ENCODE measurements at regions not wholly inside any gene's neighbourhood (a gene's known extent, or its start where the extent isn't known, plus 50 kb on each side); places are given as distances from the start of the nearest gene placed in this dataset.
A peak's percentile ranks its signal among the peaks of the same experiment; 100 is the strongest.

- Histone ChIP-seq H3K4me1 (ENCODE audit: control insufficient read depth, insufficient read depth, low read length) (no peaks in the 10 kb centered on the region), H3K9ac (ENCODE audit: low read length) (no peak overlapping the region), H3K4me3 (ENCODE audit: low read length) (no peak overlapping the region), H3K27me3 (replicated peaks; ENCODE audit: control insufficient read depth, insufficient read depth, low read length) (peaks cover 58% of the 10 kb centered on the region), H3K9me3 (ENCODE audit: control insufficient read depth, low read length) (peaks cover 3% of the 10 kb centered on the region), H3K36me3 (ENCODE audit: control insufficient read depth, insufficient read depth, low read length, severe bottlenecking) (no peaks in the 10 kb centered on the region)
- no peak for DNase-seq (ENCODE audit: low read depth)
These were observed 79.3 kb upstream of the KCNK12 start for GRCh38 chr2:47650001-47650535.

- H3K9ac ChIP-seq (ENCODE audit: low read length): no peak overlapping the region
- no peaks in the 10 kb centered on the region for H3K4me1 ChIP-seq (ENCODE audit: control insufficient read depth, insufficient read depth, low read length)
- peaks cover 3% of the 10 kb centered on the region for H3K9me3 ChIP-seq (ENCODE audit: control insufficient read depth, low read length)
- DNase-seq (ENCODE audit: low read depth): no peak
- no peak overlapping the region for H3K4me3 ChIP-seq (ENCODE audit: low read length)
- H3K36me3 ChIP-seq (ENCODE audit: control insufficient read depth, insufficient read depth, low read length, severe bottlenecking): no peaks in the 10 kb centered on the region
- H3K27me3 ChIP-seq (replicated peaks; ENCODE audit: control insufficient read depth, insufficient read depth, low read length): peaks cover 28% of the 10 kb centered on the region
These were observed 74.5 kb upstream of the KCNK12 start for GRCh38 chr2:47645246-47645645.

- H3K9me3 ChIP-seq (ENCODE audit: control insufficient read depth, low read length): no peaks in the 10 kb centered on the region
- no peak overlapping the region for H3K9ac ChIP-seq (ENCODE audit: low read length)
- no peak for DNase-seq (ENCODE audit: low read depth)
- H3K4me3 ChIP-seq (ENCODE audit: low read length): no peak overlapping the region
- H3K27me3 ChIP-seq (replicated peaks; ENCODE audit: control insufficient read depth, insufficient read depth, low read length): peaks cover 26% of the 10 kb centered on the region
- H3K36me3 ChIP-seq (ENCODE audit: control insufficient read depth, insufficient read depth, low read length, severe bottlenecking): no peaks in the 10 kb centered on the region
- no peaks in the 10 kb centered on the region for H3K4me1 ChIP-seq (ENCODE audit: control insufficient read depth, insufficient read depth, low read length)
These were observed 73.6 kb upstream of the KCNK12 start for GRCh38 chr2:47644351-47644750.

- no peak overlapping the region for H3K4me3 ChIP-seq (ENCODE audit: low read length)
- no peak overlapping the region for H3K9ac ChIP-seq (ENCODE audit: low read length)
- H3K36me3 ChIP-seq (ENCODE audit: control insufficient read depth, insufficient read depth, low read length, severe bottlenecking): no peaks in the 10 kb centered on the region
- no peaks in the 10 kb centered on the region for H3K9me3 ChIP-seq (ENCODE audit: control insufficient read depth, low read length)
- peaks cover 27% of the 10 kb centered on the region for H3K27me3 ChIP-seq (replicated peaks; ENCODE audit: control insufficient read depth, insufficient read depth, low read length)
- no peaks in the 10 kb centered on the region for H3K4me1 ChIP-seq (ENCODE audit: control insufficient read depth, insufficient read depth, low read length)
- DNase-seq (ENCODE audit: low read depth): no peak
These were observed 70.6 kb upstream of the KCNK12 start for GRCh38 chr2:47641366-47641765.

- Histone ChIP-seq H3K27me3 (replicated peaks; ENCODE audit: control insufficient read depth, insufficient read depth, low read length) (peaks cover 26% of the 10 kb centered on the region), H3K4me1 (ENCODE audit: control insufficient read depth, insufficient read depth, low read length) (no peaks in the 10 kb centered on the region), H3K36me3 (ENCODE audit: control insufficient read depth, insufficient read depth, low read length, severe bottlenecking) (no peaks in the 10 kb centered on the region), H3K9me3 (ENCODE audit: control insufficient read depth, low read length) (no peaks in the 10 kb centered on the region), H3K9ac (ENCODE audit: low read length) (no peak overlapping the region), H3K4me3 (ENCODE audit: low read length) (no peak overlapping the region)
- DNase-seq (ENCODE audit: low read depth): no peak
These were observed 69.6 kb upstream of the KCNK12 start for GRCh38 chr2:47640356-47640755.

- Histone ChIP-seq H3K4me3 (ENCODE audit: low read length) (no peak overlapping the region), H3K36me3 (ENCODE audit: control insufficient read depth, insufficient read depth, low read length, severe bottlenecking) (no peaks in the 10 kb centered on the region), H3K9me3 (ENCODE audit: control insufficient read depth, low read length) (no peaks in the 10 kb centered on the region), H3K9ac (ENCODE audit: low read length) (no peak overlapping the region), H3K4me1 (ENCODE audit: control insufficient read depth, insufficient read depth, low read length) (no peaks in the 10 kb centered on the region), H3K27me3 (replicated peaks; ENCODE audit: control insufficient read depth, insufficient read depth, low read length) (peaks cover 21% of the 10 kb centered on the region)
- no peak for DNase-seq (ENCODE audit: low read depth)
These were observed 68.7 kb upstream of the KCNK12 start for GRCh38 chr2:47639467-47639866.

GRCh38 chr2:47638430-47638829 lies 67.6 kb upstream of the KCNK12 start:
- DNase-seq (ENCODE audit: low read depth): no peak
- H3K4me3 ChIP-seq (ENCODE audit: low read length): no peak overlapping the region
- H3K9me3 ChIP-seq (ENCODE audit: control insufficient read depth, low read length): no peaks in the 10 kb centered on the region
- H3K27me3 ChIP-seq (replicated peaks; ENCODE audit: control insufficient read depth, insufficient read depth, low read length): peaks cover 21% of the 10 kb centered on the region
- no peak overlapping the region for H3K9ac ChIP-seq (ENCODE audit: low read length)
- no peaks in the 10 kb centered on the region for H3K4me1 ChIP-seq (ENCODE audit: control insufficient read depth, insufficient read depth, low read length)
- H3K36me3 ChIP-seq (ENCODE audit: control insufficient read depth, insufficient read depth, low read length, severe bottlenecking): no peaks in the 10 kb centered on the region

- Histone ChIP-seq H3K4me3 (ENCODE audit: low read length) (no peak overlapping the region), H3K9ac (ENCODE audit: low read length) (no peak overlapping the region), H3K9me3 (ENCODE audit: control insufficient read depth, low read length) (no peaks in the 10 kb centered on the region), H3K27me3 (replicated peaks; ENCODE audit: control insufficient read depth, insufficient read depth, low read length) (peaks cover 18% of the 10 kb centered on the region), H3K36me3 (ENCODE audit: control insufficient read depth, insufficient read depth, low read length, severe bottlenecking) (no peaks in the 10 kb centered on the region), H3K4me1 (ENCODE audit: control insufficient read depth, insufficient read depth, low read length) (peaks cover 3% of the 10 kb centered on the region)
- peak; percentile 35 for DNase-seq (ENCODE audit: low read depth)
These were observed 65.9 kb upstream of the KCNK12 start for GRCh38 chr2:47636596-47637264.

- Histone ChIP-seq H3K27me3 (replicated peaks; ENCODE audit: control insufficient read depth, insufficient read depth, low read length) (peaks cover 16% of the 10 kb centered on the region), H3K4me1 (ENCODE audit: control insufficient read depth, insufficient read depth, low read length) (peaks cover 6% of the 10 kb centered on the region), H3K36me3 (ENCODE audit: control insufficient read depth, insufficient read depth, low read length, severe bottlenecking) (no peaks in the 10 kb centered on the region), H3K9me3 (ENCODE audit: control insufficient read depth, low read length) (no peaks in the 10 kb centered on the region), H3K4me3 (ENCODE audit: low read length) (no peak overlapping the region), H3K9ac (ENCODE audit: low read length) (no peak overlapping the region)
- DNase-seq (ENCODE audit: low read depth): no peak
These were observed 65.4 kb upstream of the KCNK12 start for GRCh38 chr2:47636176-47636575.

- Histone ChIP-seq H3K4me1 (ENCODE audit: control insufficient read depth, insufficient read depth, low read length) (peaks cover 6% of the 10 kb centered on the region), H3K4me3 (ENCODE audit: low read length) (no peak overlapping the region), H3K9ac (ENCODE audit: low read length) (no peak overlapping the region), H3K36me3 (ENCODE audit: control insufficient read depth, insufficient read depth, low read length, severe bottlenecking) (no peaks in the 10 kb centered on the region), H3K27me3 (replicated peaks; ENCODE audit: control insufficient read depth, insufficient read depth, low read length) (peaks cover 9% of the 10 kb centered on the region), H3K9me3 (ENCODE audit: control insufficient read depth, low read length) (no peaks in the 10 kb centered on the region)
- no peak for DNase-seq (ENCODE audit: low read depth)
These were observed 62.0 kb upstream of the KCNK12 start for GRCh38 chr2:47632754-47633153.

- H3K4me1 ChIP-seq (ENCODE audit: control insufficient read depth, insufficient read depth, low read length): peaks cover 6% of the 10 kb centered on the region
- DNase-seq (ENCODE audit: low read depth): peak; percentile 77
These were observed 61.1 kb upstream of the KCNK12 start for GRCh38 chr2:47631792-47632398.

More at GRCh38 chr2:47631792-47632398, 61.1 kb upstream of the KCNK12 start:
- no peak overlapping the region for H3K9ac ChIP-seq (ENCODE audit: low read length)
- H3K27me3 ChIP-seq (replicated peaks; ENCODE audit: control insufficient read depth, insufficient read depth, low read length): no peaks in the 10 kb centered on the region
- no peaks in the 10 kb centered on the region for H3K36me3 ChIP-seq (ENCODE audit: control insufficient read depth, insufficient read depth, low read length, severe bottlenecking)
- H3K4me3 ChIP-seq (ENCODE audit: low read length): no peak overlapping the region
- no peaks in the 10 kb centered on the region for H3K9me3 ChIP-seq (ENCODE audit: control insufficient read depth, low read length)

Measured in adipocyte (in vitro differentiated cells).